ENCODE measurements at regions not wholly inside any gene's neighbourhood (a gene's known extent, or its start where the extent isn't known, plus 50 kb on each side); places are given as distances from the start of the nearest gene placed in this dataset.

DNA sequence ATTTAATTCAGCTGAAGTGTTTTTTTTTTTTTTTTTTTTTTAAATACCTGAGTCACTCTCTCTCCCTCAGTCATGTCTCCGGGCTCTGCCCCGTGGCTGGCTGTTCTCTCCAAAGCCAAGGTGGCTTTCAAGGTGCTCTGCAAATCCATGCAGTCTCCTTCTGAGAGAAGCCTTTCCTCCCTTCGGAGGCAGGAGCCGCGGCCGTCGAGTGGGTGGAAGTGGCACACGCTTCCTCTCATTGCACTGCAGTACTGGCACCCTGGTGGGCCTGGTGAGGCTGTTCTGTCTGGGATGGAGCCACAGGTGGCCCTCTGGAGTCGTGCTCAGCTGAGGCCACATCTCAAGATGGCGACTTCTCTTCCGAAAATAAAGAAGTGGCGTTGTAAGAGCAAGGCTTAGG, 221.8 kb downstream of the GLRX3 start:
- TF ChIP-seq SPI1 (IDR thresholded peaks at IDR 0.05; ENCODE audit: borderline replicate concordance, low read depth), result no peak
- TF ChIP-seq, protein P1, sequence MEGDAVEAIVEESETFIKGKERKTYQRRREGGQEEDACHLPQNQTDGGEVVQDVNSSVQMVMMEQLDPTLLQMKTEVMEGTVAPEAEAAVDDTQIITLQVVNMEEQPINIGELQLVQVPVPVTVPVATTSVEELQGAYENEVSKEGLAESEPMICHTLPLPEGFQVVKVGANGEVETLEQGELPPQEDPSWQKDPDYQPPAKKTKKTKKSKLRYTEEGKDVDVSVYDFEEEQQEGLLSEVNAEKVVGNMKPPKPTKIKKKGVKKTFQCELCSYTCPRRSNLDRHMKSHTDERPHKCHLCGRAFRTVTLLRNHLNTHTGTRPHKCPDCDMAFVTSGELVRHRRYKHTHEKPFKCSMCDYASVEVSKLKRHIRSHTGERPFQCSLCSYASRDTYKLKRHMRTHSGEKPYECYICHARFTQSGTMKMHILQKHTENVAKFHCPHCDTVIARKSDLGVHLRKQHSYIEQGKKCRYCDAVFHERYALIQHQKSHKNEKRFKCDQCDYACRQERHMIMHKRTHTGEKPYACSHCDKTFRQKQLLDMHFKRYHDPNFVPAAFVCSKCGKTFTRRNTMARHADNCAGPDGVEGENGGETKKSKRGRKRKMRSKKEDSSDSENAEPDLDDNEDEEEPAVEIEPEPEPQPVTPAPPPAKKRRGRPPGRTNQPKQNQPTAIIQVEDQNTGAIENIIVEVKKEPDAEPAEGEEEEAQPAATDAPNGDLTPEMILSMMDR (IDR thresholded peaks at IDR 0.05; ENCODE audit: insufficient read depth, low read length), result no peak
- H3K4me3 ChIP-seq (replicated peaks; ENCODE audit: insufficient read depth, low read length), result no peak overlapping the region
- H3K27me3 ChIP-seq (ENCODE audit: insufficient read depth, poor library complexity, severe bottlenecking), result no peaks in the 10 kb centered on the region
- no peak for DNase-seq (ENCODE audit: low read depth in 1 of 2, low spot score in 1 of 2)
- no peak overlapping the region for H3K27ac ChIP-seq (replicated peaks)

DNA sequence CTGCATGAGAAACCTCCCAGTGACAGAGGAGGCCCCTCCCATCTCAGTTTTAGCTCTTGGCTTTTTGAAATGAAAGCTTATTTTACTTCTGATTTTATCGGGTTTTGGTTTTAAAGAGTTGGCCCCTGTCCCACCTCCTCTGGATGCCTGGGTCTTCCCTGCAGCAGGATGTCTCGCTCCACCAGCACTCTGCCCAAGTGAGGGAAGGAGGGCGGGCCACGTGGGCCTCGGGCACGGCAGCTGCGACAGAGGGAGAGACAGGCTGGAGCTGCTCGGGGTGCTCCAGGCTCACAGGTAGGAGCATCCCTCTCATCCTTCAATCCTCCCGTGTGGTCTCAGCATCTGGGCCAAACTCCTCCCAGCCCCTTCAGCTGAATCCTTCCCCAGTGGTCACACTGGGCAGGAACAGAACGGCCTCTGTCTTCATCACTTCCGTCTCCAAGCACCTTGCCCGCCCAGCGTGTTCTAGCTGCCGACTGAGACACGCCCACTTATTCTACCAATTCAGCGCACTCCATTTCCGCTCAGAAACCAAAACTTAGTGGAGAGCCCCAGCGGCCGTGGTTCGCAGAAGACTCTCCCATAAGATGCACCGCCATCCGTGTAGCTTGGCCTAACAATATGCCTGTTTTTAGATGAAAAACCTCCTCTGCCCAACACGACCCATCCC, 222.9 kb downstream of the GLRX3 start:
- TF ChIP-seq POLR2AphosphoS5 (IDR thresholded peaks at IDR 0.05; ENCODE audit: low read depth) (no peak), SPI1 (IDR thresholded peaks at IDR 0.05; ENCODE audit: borderline replicate concordance, low read depth) (no peak), GABPA (IDR thresholded peaks at IDR 0.05; ENCODE audit: low read depth) (no peak)
- TF ChIP-seq, protein P2, sequence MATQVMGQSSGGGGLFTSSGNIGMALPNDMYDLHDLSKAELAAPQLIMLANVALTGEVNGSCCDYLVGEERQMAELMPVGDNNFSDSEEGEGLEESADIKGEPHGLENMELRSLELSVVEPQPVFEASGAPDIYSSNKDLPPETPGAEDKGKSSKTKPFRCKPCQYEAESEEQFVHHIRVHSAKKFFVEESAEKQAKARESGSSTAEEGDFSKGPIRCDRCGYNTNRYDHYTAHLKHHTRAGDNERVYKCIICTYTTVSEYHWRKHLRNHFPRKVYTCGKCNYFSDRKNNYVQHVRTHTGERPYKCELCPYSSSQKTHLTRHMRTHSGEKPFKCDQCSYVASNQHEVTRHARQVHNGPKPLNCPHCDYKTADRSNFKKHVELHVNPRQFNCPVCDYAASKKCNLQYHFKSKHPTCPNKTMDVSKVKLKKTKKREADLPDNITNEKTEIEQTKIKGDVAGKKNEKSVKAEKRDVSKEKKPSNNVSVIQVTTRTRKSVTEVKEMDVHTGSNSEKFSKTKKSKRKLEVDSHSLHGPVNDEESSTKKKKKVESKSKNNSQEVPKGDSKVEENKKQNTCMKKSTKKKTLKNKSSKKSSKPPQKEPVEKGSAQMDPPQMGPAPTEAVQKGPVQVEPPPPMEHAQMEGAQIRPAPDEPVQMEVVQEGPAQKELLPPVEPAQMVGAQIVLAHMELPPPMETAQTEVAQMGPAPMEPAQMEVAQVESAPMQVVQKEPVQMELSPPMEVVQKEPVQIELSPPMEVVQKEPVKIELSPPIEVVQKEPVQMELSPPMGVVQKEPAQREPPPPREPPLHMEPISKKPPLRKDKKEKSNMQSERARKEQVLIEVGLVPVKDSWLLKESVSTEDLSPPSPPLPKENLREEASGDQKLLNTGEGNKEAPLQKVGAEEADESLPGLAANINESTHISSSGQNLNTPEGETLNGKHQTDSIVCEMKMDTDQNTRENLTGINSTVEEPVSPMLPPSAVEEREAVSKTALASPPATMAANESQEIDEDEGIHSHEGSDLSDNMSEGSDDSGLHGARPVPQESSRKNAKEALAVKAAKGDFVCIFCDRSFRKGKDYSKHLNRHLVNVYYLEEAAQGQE (IDR thresholded peaks at IDR 0.05; ENCODE audit: insufficient replicate concordance, low read depth), result no peak
- TF ChIP-seq, protein P1 (IDR thresholded peaks at IDR 0.05; ENCODE audit: insufficient read depth, low read length), result no peak
- DNase-seq (ENCODE audit: low read depth in 1 of 2, low spot score in 1 of 2), result no peak
- Histone ChIP-seq H3K27me3 (ENCODE audit: insufficient read depth, poor library complexity, severe bottlenecking) (no peaks in the 10 kb centered on the region), H3K27ac (replicated peaks) (no peak overlapping the region), H3K4me3 (replicated peaks; ENCODE audit: insufficient read depth, low read length) (no peak overlapping the region)

DNA sequence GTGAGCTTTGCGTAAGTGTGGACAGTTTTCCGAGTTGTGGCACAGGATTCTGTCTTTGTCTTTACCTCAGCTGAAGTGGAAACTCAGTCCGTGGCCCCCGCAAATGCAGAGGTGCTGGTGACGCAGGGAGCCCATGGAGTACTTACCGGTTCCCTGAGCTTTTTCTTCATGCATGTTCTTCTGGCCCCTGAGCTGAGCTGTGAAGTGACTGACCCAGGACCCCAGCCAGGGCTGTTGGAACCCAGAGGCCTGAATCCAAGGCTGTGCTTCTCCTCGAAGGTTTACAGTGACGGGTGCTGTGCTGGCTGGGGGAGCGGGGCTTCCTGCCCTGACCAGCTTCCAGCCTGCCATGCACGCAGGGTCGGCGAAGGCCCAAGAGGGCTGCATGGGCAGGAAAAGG, 223.5 kb downstream of the GLRX3 start:
- Histone ChIP-seq H3K4me3 (replicated peaks; ENCODE audit: insufficient read depth, low read length) (no peak overlapping the region), H3K27ac (replicated peaks) (no peak overlapping the region), H3K27me3 (ENCODE audit: insufficient read depth, poor library complexity, severe bottlenecking) (no peaks in the 10 kb centered on the region)
- TF ChIP-seq GABPA (IDR thresholded peaks at IDR 0.05; ENCODE audit: low read depth), result no peak
- no peak for TF ChIP-seq SPI1 (IDR thresholded peaks at IDR 0.05; ENCODE audit: borderline replicate concordance, low read depth)
- TF ChIP-seq POLR2AphosphoS5 (IDR thresholded peaks at IDR 0.05; ENCODE audit: low read depth), result no peak
- TF ChIP-seq, protein P2 (IDR thresholded peaks at IDR 0.05; ENCODE audit: insufficient replicate concordance, low read depth), result no peak
- TF ChIP-seq, protein P1 (IDR thresholded peaks at IDR 0.05; ENCODE audit: insufficient read depth, low read length), result no peak
- no peak for DNase-seq (ENCODE audit: low read depth in 1 of 2, low spot score in 1 of 2)

DNA sequence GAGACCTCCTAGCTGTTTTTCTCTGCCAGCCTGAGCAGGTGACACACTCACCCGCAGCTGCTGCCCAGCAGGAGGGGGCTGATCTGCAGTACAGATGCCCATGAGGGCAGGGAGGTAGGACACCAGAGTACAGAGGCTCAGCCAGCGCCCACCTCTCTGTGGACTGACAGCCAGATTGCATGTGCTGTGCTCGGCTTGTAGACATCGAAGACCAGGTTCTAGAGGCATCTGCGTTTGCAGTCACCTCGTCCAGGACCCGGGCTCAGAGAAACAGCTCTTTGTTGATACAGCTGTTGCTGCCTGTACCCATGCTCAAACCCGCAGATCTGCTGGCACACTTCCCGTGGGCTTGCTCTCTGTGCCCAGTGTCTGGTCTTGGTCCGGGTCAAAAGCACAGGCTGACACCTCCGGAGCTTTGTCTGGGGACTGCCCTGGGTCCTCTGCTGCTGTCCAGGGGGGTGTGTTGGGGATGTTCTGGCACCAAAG, 224.7 kb downstream of the GLRX3 start:
- no peak overlapping the region for H3K4me3 ChIP-seq (replicated peaks; ENCODE audit: insufficient read depth, low read length)
- TF ChIP-seq SPI1 (IDR thresholded peaks at IDR 0.05; ENCODE audit: borderline replicate concordance, low read depth) (no peak), POLR2AphosphoS5 (IDR thresholded peaks at IDR 0.05; ENCODE audit: low read depth) (no peak), GABPA (IDR thresholded peaks at IDR 0.05; ENCODE audit: low read depth) (no peak)
- TF ChIP-seq, protein P1 (IDR thresholded peaks at IDR 0.05; ENCODE audit: insufficient read depth, low read length), result no peak
- TF ChIP-seq, protein P2 (IDR thresholded peaks at IDR 0.05; ENCODE audit: insufficient replicate concordance, low read depth), result no peak
- no peak for DNase-seq (ENCODE audit: low read depth in 1 of 2, low spot score in 1 of 2)
- no peaks in the 10 kb centered on the region for H3K27me3 ChIP-seq (ENCODE audit: insufficient read depth, poor library complexity, severe bottlenecking)
- no peak overlapping the region for H3K27ac ChIP-seq (replicated peaks)
